Neural progenitor cell (in vitro differentiated cells): ENCODE measurements at regions not wholly inside any gene's neighbourhood (a gene's known extent, or its start where the extent isn't known, plus 50 kb on each side); places are given as distances from the start of the nearest gene placed in this dataset.

Experiments used
- DNase-seq: peaks from one replicate; pipeline ENCODE4 v3.0.0-alpha.2; 2016; ENCODE audit warnings: low spot score
- H2AFZ ChIP-seq: fragments of 200-600 bp; sonication (generic); replicated peaks from 2 replicates; pipeline ENCODE4 v1.6.1; 2016; ENCODE audit warnings: antibody characterized with exemption
- H3F3A ChIP-seq: fragments of 200-600 bp; sonication (generic); 2 replicates; pipeline ENCODE4 v1.6.1; 2016; ENCODE audit warnings: antibody characterized with exemption, low read depth
- H3K27ac ChIP-seq: fragments of 200-600 bp; sonication (generic); 2 replicates; pipeline ENCODE4 v1.5.1; 2016; ENCODE audit warnings: mild to moderate bottlenecking
- H3K27me3 ChIP-seq: fragments of 200-600 bp; sonication (generic); 2 replicates; pipeline ENCODE4 v1.6.1; 2016; ENCODE audit warnings: mild to moderate bottlenecking, moderate library complexity
- H3K36me3 ChIP-seq: fragments of 200-600 bp; sonication (generic); 2 replicates; pipeline ENCODE4 v1.5.1; 2016
- H3K4me1 ChIP-seq: fragments of 200-600 bp; sonication (generic); 2 replicates; pipeline ENCODE4 v1.6.1; 2016; ENCODE audit warnings: mixed run types
- H3K4me2 ChIP-seq: fragments of 200-600 bp; sonication (generic); 2 replicates; pipeline ENCODE4 v1.6.1; 2016
- H3K4me3 ChIP-seq: fragments of 200-600 bp; sonication (generic); 2 replicates; pipeline ENCODE4 v1.5.1; 2016
- H3K79me2 ChIP-seq: fragments of 200-600 bp; sonication (generic); 2 replicates; pipeline ENCODE4 v1.6.1; 2016; ENCODE audit warnings: low read depth
- H3K9ac ChIP-seq: fragments of 200-600 bp; sonication (generic); 2 replicates; pipeline ENCODE4 v1.6.1; 2016
- H3K9me3 ChIP-seq: fragments of 200-600 bp; sonication (generic); 2 replicates; pipeline ENCODE4 v1.5.1; 2016; ENCODE audit warnings: low read depth
- H4K20me1 ChIP-seq: fragments of 200-600 bp; sonication (generic); 2 replicates; pipeline ENCODE4 v1.6.1; 2016; ENCODE audit warnings: low read depth
- H3K27ac Mint-ChIP-seq: 3 replicates; pipeline ENCODE4 v1.8.0; 2021; ENCODE audit warnings: mixed read lengths
- H3K27me3 Mint-ChIP-seq: 2 replicates; pipeline ENCODE4 v1.8.0; 2022; ENCODE audit warnings: low read depth, mild to moderate bottlenecking, inconsistent platforms, moderate library complexity, mixed read lengths; ENCODE audit not compliant: insufficient read depth
- H3K36me3 Mint-ChIP-seq: 3 replicates; pipeline ENCODE4 v1.8.0; 2021; ENCODE audit warnings: mixed read lengths
- H3K4me1 Mint-ChIP-seq: 3 replicates; pipeline ENCODE4 v1.8.0; 2021; ENCODE audit warnings: mixed read lengths
- H3K4me3 Mint-ChIP-seq: 3 replicates; pipeline ENCODE4 v1.8.0; 2021; ENCODE audit warnings: mild to moderate bottlenecking, moderate library complexity, mixed read lengths
- H3K9me3 Mint-ChIP-seq: 3 replicates; pipeline ENCODE4 v1.8.0; 2020; ENCODE audit warnings: mixed read lengths
- CTCF ChIP-seq: fragments of 200-600 bp; sonication (generic); IDR thresholded peaks from 2 replicates; pipeline ENCODE4 v1.5.1; 2017; ENCODE audit warnings: antibody characterized with exemption, mild to moderate bottlenecking
- EZH2 ChIP-seq: fragments of 200-600 bp; sonication (generic); IDR thresholded peaks from 2 replicates; pipeline ENCODE4 v1.6.1; 2017; ENCODE audit warnings: antibody characterized with exemption, mild to moderate bottlenecking, moderate library complexity
- EZH2phosphoT487 ChIP-seq: fragments of 200-600 bp; sonication (generic); IDR thresholded peaks from 2 replicates; pipeline ENCODE4 v1.6.1; 2017; ENCODE audit warnings: antibody characterized with exemption

- TF ChIP-seq CTCF (no peak), EZH2 (no peak), EZH2phosphoT487 (no peak)
- no peak overlapping the region for H2AFZ ChIP-seq
- H3K36me3 ChIP-seq: no peaks in the 10 kb centered on the region
- H3F3A ChIP-seq: no peaks in the 10 kb centered on the region
- peaks cover 3% of the 10 kb centered on the region for H3K4me1 ChIP-seq
- DNase-seq: no peak
- no peaks in the 10 kb centered on the region for H4K20me1 ChIP-seq
- H3K27me3 Mint-ChIP-seq: no peaks in the 10 kb centered on the region
- no peaks in the 10 kb centered on the region for H3K4me1 Mint-ChIP-seq
- H3K27me3 ChIP-seq: no peaks in the 10 kb centered on the region
- no peak overlapping the region for H3K4me3 ChIP-seq
- peaks cover 12% of the 10 kb centered on the region for H3K36me3 Mint-ChIP-seq
- no peak overlapping the region for H3K27ac ChIP-seq
- H3K9ac ChIP-seq: no peak overlapping the region
- H3K9me3 Mint-ChIP-seq: peaks cover 2% of the 10 kb centered on the region
- H3K4me2 ChIP-seq: no peak overlapping the region
- no peak overlapping the region for H3K4me3 Mint-ChIP-seq
- H3K79me2 ChIP-seq: no peaks in the 10 kb centered on the region
- H3K9me3 ChIP-seq: no peaks in the 10 kb centered on the region
- H3K27ac Mint-ChIP-seq: no peak overlapping the region
Observed at GRCh38 chr15:93610944-93611343, 521.9 kb upstream of the RGMA start.

- TF ChIP-seq CTCF: no peak
- no peak for TF ChIP-seq EZH2
- no peak for TF ChIP-seq EZH2phosphoT487
- DNase-seq: no peak
- H3K4me3 ChIP-seq: no peak overlapping the region
- Mint-ChIP-seq H3K4me1 (no peaks in the 10 kb centered on the region), H3K4me3 (no peak overlapping the region), H3K27me3 (no peaks in the 10 kb centered on the region), H3K9me3 (peaks cover 1% of the 10 kb centered on the region), H3K36me3 (peaks cover 8% of the 10 kb centered on the region), H3K27ac (no peak overlapping the region)
- H3K9ac ChIP-seq: no peak overlapping the region
- H2AFZ ChIP-seq: no peak overlapping the region
- H3K27ac ChIP-seq: no peak overlapping the region
- no peaks in the 10 kb centered on the region for H3K27me3 ChIP-seq
- no peaks in the 10 kb centered on the region for H3K9me3 ChIP-seq
- H3K36me3 ChIP-seq: no peaks in the 10 kb centered on the region
- H4K20me1 ChIP-seq: no peaks in the 10 kb centered on the region
- no peaks in the 10 kb centered on the region for H3K79me2 ChIP-seq
- H3F3A ChIP-seq: no peaks in the 10 kb centered on the region
- peaks cover 3% of the 10 kb centered on the region for H3K4me1 ChIP-seq
- no peak overlapping the region for H3K4me2 ChIP-seq
Observed at GRCh38 chr15:93608643-93609148, 519.7 kb upstream of the RGMA start.

GRCh38 chr15:93603550-93603949, 514.5 kb upstream of the RGMA start:
- no peaks in the 10 kb centered on the region for H3K27me3 Mint-ChIP-seq
- no peak overlapping the region for H3K27ac Mint-ChIP-seq
- no peaks in the 10 kb centered on the region for H3K36me3 Mint-ChIP-seq

More at GRCh38 chr15:93603550-93603949, 514.5 kb upstream of the RGMA start:
- H3K9ac ChIP-seq: no peak overlapping the region
- no peak overlapping the region for H2AFZ ChIP-seq
- TF ChIP-seq CTCF (no peak), EZH2 (no peak), EZH2phosphoT487 (no peak)
- H3K27ac ChIP-seq: no peak overlapping the region
- no peaks in the 10 kb centered on the region for H3K79me2 ChIP-seq
- no peak overlapping the region for H3K4me2 ChIP-seq
- H3K4me3 Mint-ChIP-seq: no peak overlapping the region
- H3K27me3 ChIP-seq: no peaks in the 10 kb centered on the region
- no peak overlapping the region for H3K4me3 ChIP-seq
- H3K9me3 ChIP-seq: no peaks in the 10 kb centered on the region
- no peaks in the 10 kb centered on the region for H3K4me1 Mint-ChIP-seq
- no peaks in the 10 kb centered on the region for H3F3A ChIP-seq
- no peak for DNase-seq
- no peaks in the 10 kb centered on the region for H3K4me1 ChIP-seq
- no peaks in the 10 kb centered on the region for H3K36me3 ChIP-seq
- no peaks in the 10 kb centered on the region for H3K9me3 Mint-ChIP-seq
- no peaks in the 10 kb centered on the region for H4K20me1 ChIP-seq
